Left lung (tissue), 4 donors: ENCODE measurements at regions not wholly inside any gene's neighbourhood (a gene's known extent, or its start where the extent isn't known, plus 50 kb on each side); places are given as distances from the start of the nearest gene placed in this dataset.

Source experiments
- ATAC-seq: fragments of 200-7000 bp; cut with Tn5 transposase; one replicate; pipeline ENCODE4 v1.9.1; 2020; ENCODE audit warnings: moderate library complexity
- DNase-seq, 4 donors: peaks; one replicate each; pipeline ENCODE4 v3.0.0-alpha.2; 2013 to 2020
- H3K27ac ChIP-seq, 2 donors: fragments of 200-600 bp; sonication (generic) in 1 of 2; one replicate each; pipeline versions ENCODE4 v1.5.0 to v1.8.0; 2020 to 2021
- H3K27me3 ChIP-seq, 2 donors: fragments of 200-600 bp; sonication (generic) in 1 of 2; one replicate each; pipeline versions ENCODE4 v1.5.0 to v1.8.0; 2020 to 2021
- H3K36me3 ChIP-seq, 2 donors: fragments of 200-600 bp; sonication (generic) in 1 of 2; one replicate each; pipeline versions ENCODE4 v1.5.0 to v1.8.0; 2020 to 2021
- H3K4me1 ChIP-seq, 2 donors: fragments of 200-600 bp; one replicate each; pipeline ENCODE4 v1.8.0; 2021
- H3K4me3 ChIP-seq, 2 donors: fragments of 200-600 bp; sonication (generic) in 1 of 2; one replicate each; pipeline versions ENCODE4 v1.5.0 to v1.8.0; 2020 to 2021; ENCODE audit warnings: mild to moderate bottlenecking in 1 of 2
- H3K9me3 ChIP-seq, 2 donors: fragments of 200-600 bp; sonication (generic) in 1 of 2; one replicate each; pipeline versions ENCODE4 v1.5.0 to v1.8.0; 2020 to 2021
- intact Hi-C, 2 donors: fragments of 100-400 bp; cut with DNase I; formaldehyde crosslinking; loops; one replicate each; pipeline versions ENCODE4 v1.11.2 to v1.14.2; 2022
- TF ChIP-seq, protein P1 (sequence below), 2 donors: fragments of 200-600 bp; sonication (generic) in 1 of 2; IDR thresholded peaks; one replicate each; pipeline versions ENCODE4 v1.5.0 to v1.8.0; 2021; ENCODE audit warnings: antibody characterized with exemption in 2 of 2
- donor health status: DM: no; HTN: yes; CAD: no.
- donor health status: DM: no; HTN: no; CAD: no.

DNA sequence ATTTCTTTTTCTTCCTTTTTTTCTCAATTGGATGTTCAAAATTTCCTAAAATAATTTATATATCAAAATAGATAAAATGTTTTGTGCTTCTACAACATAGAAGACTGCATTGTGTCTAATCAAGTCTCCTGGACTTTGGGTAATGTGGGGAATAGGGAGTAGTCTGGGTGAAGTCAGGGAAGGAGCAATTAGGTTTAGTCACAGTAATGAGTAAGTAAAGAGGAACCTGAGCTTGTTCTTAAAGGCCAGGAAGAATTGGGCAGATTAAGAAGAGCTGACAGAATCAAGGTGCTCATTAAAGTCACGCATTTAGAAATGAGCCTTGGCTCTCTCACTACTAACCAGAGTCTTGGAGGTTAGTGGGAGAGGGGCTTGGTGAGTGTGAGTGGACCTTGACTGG lies 233.3 kb upstream of the SSTR1 start:
- Histone ChIP-seq H3K36me3 (no peaks in the 10 kb centered on the region), H3K27me3 (no peaks in the 10 kb centered on the region), H3K4me3 (no peak overlapping the region), H3K9me3 (no peaks in the 10 kb centered on the region), H3K27ac (no peak overlapping the region), H3K4me1 (no peaks in the 10 kb centered on the region)
- DNase-seq (no peak), ATAC-seq (no peak)
- TF ChIP-seq, protein P1, sequence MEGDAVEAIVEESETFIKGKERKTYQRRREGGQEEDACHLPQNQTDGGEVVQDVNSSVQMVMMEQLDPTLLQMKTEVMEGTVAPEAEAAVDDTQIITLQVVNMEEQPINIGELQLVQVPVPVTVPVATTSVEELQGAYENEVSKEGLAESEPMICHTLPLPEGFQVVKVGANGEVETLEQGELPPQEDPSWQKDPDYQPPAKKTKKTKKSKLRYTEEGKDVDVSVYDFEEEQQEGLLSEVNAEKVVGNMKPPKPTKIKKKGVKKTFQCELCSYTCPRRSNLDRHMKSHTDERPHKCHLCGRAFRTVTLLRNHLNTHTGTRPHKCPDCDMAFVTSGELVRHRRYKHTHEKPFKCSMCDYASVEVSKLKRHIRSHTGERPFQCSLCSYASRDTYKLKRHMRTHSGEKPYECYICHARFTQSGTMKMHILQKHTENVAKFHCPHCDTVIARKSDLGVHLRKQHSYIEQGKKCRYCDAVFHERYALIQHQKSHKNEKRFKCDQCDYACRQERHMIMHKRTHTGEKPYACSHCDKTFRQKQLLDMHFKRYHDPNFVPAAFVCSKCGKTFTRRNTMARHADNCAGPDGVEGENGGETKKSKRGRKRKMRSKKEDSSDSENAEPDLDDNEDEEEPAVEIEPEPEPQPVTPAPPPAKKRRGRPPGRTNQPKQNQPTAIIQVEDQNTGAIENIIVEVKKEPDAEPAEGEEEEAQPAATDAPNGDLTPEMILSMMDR (IDR thresholded peaks at IDR 0.05), result no peak
- intact Hi-C loops, result no loop called here

DNA sequence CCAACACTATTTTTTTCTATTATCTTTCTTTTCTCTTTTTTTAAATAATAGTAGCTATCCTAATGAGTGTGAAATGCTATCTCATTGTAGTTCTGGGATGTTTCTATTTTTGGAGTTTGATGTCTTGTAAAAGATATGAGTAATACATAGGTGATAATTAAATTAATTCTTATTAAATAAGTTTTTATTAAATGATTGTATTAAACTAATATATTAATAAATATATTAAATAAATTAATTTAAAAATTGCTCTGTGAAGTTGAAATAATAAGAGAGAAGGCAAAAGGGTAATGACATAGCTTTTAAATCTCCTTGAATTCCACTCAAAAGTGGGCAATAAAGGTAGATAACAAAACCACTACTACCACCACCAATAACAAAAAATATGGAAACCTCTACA lies 230.2 kb upstream of the SSTR1 start:
- Histone ChIP-seq H3K27ac (no peak overlapping the region), H3K4me3 (no peak overlapping the region), H3K36me3 (no peaks in the 10 kb centered on the region), H3K4me1 (no peaks in the 10 kb centered on the region), H3K9me3 (peaks cover 0 to 25% of the 10 kb centered on the region in 2 donors), H3K27me3 (no peaks in the 10 kb centered on the region)
- TF ChIP-seq, protein P1 (IDR thresholded peaks at IDR 0.05), result no peak
- intact Hi-C loops, result no loop called here
- ATAC-seq (no peak), DNase-seq (no peak)

DNA sequence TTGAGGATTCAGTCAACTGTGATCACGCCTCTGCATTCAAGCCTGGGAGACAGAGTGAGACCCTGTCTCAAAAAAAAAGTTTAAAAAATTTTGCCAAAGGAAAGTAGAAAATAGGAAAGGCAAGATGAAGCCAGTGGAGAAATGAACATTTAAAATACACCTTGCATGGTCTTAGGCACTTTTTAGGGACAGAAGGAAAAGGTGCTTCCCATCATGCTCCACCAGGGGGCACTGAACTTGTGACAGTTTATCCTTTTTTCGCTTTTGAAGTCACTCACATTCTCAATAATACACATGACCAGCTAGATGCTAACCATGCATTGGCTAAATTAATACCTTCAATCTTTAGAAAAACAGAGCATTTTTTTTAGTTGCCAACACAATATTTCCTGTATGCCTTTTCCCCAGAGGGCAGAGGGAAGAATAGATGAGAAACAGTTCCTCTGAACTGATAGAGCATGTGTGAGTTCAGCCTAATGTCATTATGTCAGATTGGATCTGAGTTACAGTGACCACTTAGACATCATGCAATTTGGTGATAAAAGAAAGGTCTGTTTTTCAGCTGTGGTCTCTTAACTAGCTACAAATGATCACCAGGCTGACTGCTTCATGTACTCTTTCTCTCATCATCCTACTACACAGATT lies 221.8 kb upstream of the SSTR1 start:
- intact Hi-C loops, result no loop called here
- peak; percentile 78 for ATAC-seq
- DNase-seq, result peak in 2 of 4 donors; percentile 31 to 53
- H3K4me1 ChIP-seq, result no peaks in the 10 kb centered on the region
- no peak overlapping the region for H3K4me3 ChIP-seq
- H3K27ac ChIP-seq, result no peak overlapping the region
- TF ChIP-seq, protein P1 (IDR thresholded peaks at IDR 0.05), result peak; percentile 77 to 83
- H3K27me3 ChIP-seq, result no peaks in the 10 kb centered on the region
- H3K9me3 ChIP-seq, result peaks cover 0 to 16% of the 10 kb centered on the region in 2 donors
- H3K36me3 ChIP-seq, result no peaks in the 10 kb centered on the region

DNA sequence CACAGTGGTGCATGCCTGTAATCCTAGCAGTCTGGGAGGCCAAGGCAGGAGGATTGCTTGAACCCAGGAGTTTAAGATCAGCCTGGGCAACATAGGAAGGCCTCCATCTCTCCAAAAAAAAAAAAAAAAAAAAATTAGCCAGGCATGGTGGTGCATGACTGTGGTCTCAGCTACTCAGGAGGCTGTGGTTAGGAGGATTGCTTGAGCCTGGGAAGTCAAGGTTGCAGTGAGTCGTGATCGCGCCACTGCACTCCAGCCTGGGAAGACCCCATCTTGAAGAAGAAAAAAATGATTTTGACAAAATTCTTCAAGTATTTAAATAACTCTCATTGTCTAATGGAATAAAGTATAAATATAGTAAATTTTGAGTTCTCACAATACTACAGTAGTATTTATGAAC lies 219.2 kb upstream of the SSTR1 start:
- ATAC-seq (no peak), DNase-seq (no peak)
- TF ChIP-seq, protein P1 (IDR thresholded peaks at IDR 0.05), result no peak
- Histone ChIP-seq H3K36me3 (no peaks in the 10 kb centered on the region), H3K27me3 (no peaks in the 10 kb centered on the region), H3K9me3 (no peaks in the 10 kb centered on the region), H3K4me3 (no peak overlapping the region), H3K27ac (no peak overlapping the region), H3K4me1 (no peaks in the 10 kb centered on the region)
- intact Hi-C loops, result no loop called here

DNA sequence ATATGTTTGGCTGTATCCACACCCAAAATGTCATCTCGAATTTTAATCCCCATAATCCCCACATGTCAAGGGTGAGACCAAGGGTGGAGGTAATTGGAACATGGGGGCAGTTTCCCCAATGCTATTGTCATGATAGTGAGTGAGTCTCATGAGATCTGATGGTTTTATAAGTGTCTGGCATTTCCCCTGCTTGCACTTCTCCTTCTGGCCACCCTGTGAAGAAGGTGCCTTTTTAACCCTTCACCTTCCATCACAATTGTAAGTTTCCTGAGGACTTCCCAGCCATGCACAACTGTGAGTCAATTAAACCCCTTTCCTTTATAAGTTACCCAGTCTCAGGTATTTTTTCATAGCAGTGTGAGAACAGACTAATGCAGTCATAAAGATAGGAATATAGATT lies 216.7 kb upstream of the SSTR1 start:
- ATAC-seq, result no peak
- intact Hi-C loops, result no loop called here
- no peaks in the 10 kb centered on the region for H3K36me3 ChIP-seq
- no peaks in the 10 kb centered on the region for H3K27me3 ChIP-seq
- no peaks in the 10 kb centered on the region for H3K9me3 ChIP-seq
- H3K4me3 ChIP-seq, result no peak overlapping the region
- H3K27ac ChIP-seq, result no peak overlapping the region
- H3K4me1 ChIP-seq, result no peaks in the 10 kb centered on the region
- no peak for DNase-seq
- TF ChIP-seq, protein P1 (IDR thresholded peaks at IDR 0.05), result no peak
